GM18907 (cell line): ENCODE measurements at regions not wholly inside any gene's neighbourhood (a gene's known extent, or its start where the extent isn't known, plus 50 kb on each side); places are given as distances from the start of the nearest gene placed in this dataset.
"Not testable (repeated sequence)": the region's sequence is repeated elsewhere in the genome, so short reads cannot be mapped to it uniquely, and the experiment has no call there.

ENCODE experiments used
- ATAC-seq: cut with Tn5 transposase; IDR thresholded peaks from one replicate; pipeline ENCODE4 v1.9.1; 2021; ENCODE audit warnings: mild to moderate bottlenecking, moderate library complexity; ENCODE audit not compliant: unreplicated experiment

DNA sequence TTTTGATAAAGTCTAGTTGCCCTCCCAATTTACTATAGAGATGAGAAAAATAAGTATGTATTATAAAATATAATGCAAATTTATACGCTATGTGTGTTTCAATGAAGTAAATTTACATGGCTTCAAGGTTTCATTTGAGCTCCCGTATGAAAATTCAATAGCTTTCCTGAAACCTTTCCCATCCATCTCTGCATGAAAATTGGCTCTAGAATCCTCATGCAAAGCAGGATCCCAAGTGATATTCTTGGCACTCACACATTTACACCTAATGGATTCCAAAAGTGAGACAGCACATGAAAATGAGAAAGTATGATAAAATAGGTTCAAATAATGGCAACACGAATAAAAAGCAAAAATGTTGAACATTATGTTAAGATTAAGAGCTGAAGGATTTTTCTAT lies 1595.8 kb upstream of the SEL1L start:
- no peak for ATAC-seq

DNA sequence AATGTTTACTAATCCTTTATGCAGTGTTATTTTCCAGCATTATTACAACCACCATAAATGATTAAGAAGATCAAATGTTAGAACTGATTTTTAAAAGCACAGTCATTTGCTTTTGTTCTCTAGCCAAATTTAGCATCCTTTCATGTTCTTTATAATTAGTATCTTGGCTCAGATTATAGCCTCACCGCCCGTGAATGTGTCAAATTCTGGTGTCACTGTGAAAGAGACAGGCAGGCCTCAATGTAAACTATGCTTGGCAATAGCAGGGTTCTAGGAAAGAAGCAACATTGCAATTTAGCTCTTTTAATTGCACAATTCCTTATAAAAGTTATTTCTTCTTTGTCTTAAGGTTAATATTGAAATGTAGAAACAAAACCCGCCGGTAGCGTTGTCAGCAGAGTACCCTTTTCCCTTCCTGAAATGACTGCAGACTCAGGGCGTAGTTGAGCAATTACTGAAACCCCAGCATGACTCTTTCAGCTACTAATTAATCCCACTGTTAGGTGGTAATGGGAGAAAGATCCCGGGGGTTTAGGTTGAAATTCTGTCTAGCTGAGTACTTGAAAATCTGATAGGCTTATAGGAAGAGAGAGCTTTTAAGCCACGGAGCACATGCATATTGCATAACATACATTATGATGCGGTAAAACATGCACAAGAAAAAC lies 1600.5 kb upstream of the SEL1L start:
- no peak for ATAC-seq

DNA sequence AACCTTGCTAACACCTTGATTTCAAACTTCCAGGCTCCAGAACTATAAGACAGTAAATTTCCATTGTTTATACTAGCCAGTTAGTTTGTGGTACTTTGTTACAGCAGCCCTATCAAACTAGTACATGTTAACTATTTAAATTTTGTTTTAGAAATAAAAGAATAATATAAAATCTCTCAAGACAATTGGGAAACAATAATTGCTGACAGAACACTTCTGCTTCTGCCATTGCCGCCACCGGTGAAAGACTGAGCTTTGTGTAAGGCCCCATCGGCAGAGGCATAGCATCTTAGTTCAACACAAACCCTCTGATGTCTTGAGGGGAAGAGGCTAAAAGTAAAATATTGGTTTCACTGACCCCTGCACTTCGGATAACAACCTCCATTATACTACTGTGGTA lies 1607.1 kb upstream of the SEL1L start:
- no peak for ATAC-seq

DNA sequence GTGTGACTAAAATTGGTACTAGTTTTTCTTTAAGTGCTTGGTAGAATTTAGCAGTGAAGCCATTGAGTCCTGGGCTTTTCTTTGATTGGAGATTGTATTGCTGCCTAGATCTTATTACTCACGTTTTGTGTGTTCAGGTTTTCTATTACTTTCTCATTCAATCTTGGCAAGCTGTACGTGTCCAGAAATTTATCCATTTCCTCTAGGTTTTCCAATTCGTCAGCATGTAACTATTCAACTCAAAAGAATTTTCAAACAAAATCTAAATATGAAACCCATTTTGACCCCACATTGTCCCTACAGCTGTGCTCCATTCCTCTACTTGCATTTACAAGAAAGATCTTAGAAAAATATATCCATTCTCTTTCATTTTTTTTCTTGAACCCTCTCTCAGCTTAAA lies 1613.4 kb upstream of the SEL1L start:
- ATAC-seq, result no peak

DNA sequence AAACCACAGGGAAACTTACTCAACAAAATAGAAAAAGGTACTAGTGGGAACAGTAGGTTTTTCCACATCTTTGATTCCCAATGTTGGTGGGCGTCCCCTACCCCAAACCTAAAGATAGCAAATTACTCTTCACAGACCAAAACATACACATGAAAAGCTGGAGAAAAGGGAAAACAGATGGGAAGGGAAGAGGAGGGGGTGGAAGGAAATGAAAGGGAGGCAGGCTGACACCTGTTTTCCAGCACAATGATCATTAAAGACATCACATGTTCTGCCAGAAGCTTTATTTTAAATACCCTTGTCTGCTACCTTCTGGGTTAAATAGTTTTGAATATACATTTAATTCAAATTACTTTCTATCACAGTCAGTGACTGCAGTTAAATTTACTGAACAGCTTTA lies 1617.9 kb upstream of the SEL1L start:
- no peak for ATAC-seq

DNA sequence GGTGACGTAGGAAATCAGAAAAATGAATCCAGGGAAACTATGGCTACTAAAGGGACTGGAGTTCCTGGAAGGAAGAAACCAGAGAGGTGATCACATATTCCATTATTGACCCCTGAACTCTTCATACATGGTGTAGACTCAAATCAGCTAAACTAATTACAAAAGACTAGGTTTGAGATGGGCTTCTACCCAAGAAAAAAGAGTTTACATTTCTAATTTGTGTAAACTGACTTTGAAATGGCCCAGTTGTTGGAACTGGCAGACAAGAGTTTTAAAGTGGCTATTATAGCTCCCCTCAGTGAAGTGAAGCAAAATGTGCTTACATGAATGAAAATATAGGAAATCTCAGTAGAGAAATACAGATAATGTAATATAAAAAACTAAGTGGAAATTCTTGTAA lies 1619.4 kb upstream of the SEL1L start:
- ATAC-seq, result no peak

DNA sequence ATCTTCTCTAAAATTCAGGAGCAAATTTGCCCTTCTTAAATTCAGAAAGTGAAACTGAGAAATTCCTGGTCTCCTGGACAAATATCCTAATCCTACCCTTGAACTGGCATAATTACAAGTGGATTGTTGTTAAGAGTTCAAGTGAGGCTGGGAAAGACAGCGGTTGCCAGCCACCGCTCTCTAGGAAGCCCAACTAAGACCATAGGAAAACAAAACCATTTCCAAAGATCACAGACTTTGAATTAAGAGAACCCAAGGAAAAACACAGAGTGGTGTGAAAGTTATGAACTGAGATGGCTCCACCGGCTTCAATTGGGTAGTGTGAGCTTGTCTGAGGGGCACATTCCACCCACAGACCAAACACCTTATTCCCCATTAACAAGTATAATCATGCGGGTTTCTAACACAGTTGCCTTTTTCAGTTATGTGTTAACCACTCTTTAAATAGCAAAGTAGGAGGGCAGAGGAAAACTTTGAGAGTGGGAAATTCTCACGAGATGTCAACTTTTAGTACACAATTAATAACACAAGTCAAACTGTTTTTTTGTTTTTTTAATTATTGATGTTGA lies 1628.8 kb upstream of the SEL1L start:
- no peak for ATAC-seq

DNA sequence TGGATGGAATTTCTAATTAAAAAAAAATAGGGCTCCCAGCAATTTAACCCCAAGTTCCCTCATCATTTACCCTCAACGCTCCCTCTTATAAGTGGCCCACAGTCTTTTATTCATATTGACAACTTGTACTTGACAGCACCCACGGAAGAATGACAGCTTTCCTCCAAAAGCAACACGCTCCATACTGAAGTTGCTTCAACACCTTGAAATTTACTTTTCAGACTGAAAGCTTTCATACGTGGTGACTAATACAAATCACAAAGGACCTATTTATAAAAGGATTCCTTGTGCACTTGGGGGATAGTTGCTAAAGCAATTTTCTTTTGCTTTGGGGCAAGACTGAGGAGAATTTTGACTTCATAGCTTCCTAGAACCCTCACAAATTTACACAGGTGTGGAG lies 1629.4 kb upstream of the SEL1L start:
- no peak for ATAC-seq

DNA sequence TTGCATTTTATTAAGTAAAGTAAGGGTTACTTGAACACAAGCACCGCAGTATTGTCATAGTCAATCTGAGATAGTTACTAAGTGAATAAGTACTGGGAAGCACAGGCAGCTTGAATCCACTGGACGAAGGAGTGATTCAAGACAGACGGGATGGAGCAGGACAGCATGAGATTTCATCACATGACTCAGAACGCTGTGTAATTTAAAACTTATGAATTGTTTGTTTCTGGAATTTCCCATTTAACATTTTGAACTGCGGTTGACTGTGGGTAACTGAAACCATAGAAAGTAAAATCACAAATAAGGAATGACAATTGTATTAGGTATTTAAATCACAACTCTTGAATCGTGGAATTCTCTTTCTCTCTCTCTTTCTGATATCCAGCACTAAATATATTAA lies 1630.4 kb upstream of the SEL1L start:
- ATAC-seq, result no peak

DNA sequence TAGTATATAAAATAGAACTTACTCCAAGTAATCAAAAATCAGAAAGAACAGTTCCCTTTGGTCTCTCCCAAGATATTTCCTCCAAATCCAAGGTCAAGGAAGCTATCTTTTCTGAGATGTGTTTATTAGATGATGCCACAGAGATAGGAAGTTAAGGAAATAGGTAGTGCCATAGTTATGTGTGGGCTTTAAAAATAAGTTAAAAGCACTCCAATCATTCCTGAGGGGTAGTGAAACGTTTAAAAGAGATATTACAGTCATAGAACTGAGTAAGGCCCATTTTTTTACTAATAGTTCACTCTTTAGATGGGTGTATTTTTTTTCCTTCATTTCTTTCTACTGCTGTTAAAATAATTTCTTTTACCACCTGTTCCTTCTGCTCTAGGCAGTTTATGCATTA lies 1630.9 kb upstream of the SEL1L start:
- no peak for ATAC-seq

DNA sequence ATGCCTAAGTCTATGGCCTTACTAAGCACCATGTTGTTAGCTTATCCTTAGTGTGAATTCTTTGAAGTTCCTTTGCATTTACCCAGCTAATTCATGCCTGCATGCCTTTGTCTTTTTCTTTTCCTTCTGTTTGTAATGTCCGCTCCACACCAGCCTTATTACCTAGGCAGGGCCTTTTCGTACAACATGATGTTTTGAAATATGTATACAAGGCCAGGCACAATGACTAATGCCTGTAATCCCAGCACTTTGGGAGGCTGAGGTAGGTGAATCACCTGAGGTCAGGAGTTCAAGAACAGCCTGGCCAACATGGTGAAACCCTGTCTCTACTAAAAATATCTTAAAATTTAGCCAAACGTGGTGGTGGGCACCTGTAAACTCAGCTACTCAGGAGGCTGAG lies 1636.5 kb upstream of the SEL1L start:
- ATAC-seq, result no peak

DNA sequence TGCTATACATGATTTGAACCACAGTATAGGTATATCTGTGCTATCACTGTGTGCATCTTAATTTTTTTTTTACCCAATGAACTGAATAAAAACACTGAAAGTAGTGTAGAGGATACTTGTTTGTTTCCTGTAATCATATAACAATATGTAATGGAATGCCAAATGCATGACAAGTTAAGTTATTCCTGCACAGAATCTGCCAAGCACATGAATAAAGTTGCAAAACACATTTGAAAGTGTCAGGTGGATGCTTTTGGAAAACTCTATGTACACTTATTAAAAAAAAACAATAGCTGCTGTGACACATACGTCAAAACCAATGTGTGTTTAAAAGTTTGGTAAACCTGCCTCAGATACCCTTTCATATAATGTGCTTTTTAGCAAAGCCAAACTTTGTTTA lies 1638.1 kb upstream of the SEL1L start:
- ATAC-seq, result no peak

DNA sequence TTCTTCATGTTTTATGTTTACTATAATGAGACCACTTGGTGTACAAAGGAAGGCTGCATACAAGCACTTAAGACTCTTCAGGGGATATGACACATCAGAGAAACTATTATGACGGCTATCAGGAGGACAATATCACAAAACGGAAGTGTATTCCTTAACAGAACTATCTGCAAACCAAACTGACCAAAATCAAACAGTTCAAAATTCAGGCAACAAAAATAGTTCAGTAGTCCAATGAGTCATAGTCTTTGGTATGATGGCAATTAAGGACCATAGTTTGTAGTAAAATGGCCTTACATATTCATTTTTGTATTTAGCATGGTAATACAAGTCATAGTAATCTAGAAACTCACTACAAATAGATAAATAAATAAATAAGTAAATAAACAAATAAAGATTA lies 1638.7 kb upstream of the SEL1L start:
- ATAC-seq, result no peak

DNA sequence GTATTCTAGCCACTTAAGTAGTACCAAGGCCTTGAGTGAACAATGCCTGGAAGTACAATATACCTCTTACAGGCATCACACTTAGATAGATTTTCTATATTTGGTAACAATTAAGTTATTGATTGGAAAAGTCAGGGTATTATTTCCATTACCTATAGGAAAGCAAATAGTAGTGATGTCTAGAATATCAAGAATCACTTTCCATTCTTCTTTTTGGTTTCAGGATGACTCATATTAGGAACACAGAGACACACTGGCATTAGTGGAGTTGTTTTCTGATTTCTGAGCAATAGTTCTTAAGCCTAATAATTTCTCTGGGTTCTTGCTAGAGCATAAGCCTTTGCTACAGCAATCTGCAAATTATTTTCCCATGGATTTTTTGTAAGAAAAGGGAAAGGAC lies 1640.0 kb upstream of the SEL1L start:
- no peak for ATAC-seq

DNA sequence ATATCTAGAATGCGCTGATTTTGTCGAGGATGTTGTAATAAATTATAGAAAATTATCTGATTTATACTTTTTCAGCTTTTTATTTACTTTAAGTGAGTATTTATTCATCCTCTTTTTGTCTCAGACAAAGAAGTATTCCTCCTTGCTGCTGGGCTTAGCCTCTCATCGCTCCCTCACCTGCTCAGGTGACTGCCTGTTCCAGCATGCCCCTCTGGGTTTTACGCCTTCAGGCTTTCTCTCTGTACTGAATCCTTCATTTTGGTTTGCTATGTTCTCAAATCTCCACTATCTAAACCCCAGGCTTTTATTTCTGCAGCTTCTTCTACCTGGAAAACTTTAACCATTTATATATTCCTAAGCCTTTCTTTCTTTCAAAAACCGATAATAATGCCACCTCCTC lies 1650.9 kb upstream of the SEL1L start:
- ATAC-seq, result no peak

DNA sequence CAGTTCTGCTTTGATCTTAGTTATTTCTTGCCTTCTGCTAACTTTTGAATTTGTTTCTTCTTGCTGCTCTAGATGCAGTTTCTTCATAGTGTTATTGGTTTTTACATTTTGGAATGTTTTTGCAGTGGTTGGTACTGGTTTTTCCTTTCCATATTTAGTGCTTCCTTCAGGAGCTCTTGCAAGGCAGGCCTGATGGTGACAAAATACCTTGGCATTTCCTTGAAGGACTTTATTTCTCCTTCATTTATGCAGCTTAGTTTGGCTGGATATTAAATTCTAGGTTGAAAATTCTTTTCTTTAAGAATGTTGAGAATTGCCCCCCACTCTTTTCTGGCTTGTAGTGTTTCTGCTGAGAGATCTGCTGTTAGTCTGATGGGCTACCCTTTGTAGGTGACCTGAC lies 1654.7 kb upstream of the SEL1L start:
- ATAC-seq, result not testable (repeated sequence)

DNA sequence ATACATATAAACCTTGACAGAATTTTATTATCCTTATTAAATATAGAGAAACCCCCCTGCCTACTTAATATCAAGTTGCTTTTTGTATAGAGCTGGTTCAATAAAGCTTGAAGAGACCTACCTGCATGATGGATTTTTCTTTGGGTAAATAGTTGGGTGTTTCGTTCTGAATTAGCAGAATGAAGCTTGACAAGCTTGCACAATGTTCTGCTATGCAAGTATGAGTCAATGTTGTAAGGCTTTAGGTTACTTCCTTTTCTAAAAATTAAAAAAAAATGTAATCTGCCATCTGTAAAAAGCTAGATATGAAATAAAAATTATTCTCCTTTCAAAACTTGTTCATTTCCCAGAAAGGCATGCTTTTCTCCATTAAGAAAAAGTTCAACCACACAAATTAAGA lies 1662.6 kb upstream of the SEL1L start:
- no peak for ATAC-seq

DNA sequence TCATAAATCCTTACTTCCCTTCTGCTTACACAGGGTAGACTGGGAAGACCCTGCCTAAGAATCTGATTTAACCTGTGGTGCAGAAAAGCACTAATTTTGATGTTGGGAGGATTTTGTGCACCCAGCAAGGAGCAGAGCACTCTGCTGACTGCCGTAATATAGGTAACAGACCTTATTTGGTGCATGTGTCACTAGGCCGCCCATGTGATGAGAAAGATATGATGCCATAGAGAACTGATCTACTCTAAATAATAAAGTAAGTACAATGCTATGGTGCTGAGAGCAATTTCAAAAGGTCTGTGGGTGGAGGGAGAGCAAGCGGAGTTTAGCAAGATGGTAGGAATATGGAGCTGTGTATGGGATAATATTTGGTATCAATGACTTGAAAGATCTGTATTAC lies 1663.6 kb upstream of the SEL1L start:
- no peak for ATAC-seq

DNA sequence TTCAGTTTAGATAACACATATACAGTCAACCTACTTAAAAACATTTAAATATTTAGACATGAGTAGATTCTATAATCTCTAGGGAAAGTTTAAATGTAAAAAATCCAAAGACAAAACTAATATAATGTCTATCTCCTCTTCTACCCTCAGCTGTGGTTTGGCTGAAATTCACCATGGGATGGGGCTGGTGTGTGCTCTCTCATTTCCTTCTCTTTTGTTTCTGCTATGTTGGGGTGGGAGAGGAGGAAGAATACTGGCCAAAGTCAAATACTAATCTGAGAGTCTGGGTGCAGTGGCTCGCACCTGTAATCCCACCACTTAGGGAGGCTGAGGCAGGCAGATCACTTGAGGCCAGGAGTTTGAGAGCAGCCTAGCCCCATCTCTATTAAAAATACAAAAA lies 1673.9 kb upstream of the SEL1L start:
- no peak for ATAC-seq

DNA sequence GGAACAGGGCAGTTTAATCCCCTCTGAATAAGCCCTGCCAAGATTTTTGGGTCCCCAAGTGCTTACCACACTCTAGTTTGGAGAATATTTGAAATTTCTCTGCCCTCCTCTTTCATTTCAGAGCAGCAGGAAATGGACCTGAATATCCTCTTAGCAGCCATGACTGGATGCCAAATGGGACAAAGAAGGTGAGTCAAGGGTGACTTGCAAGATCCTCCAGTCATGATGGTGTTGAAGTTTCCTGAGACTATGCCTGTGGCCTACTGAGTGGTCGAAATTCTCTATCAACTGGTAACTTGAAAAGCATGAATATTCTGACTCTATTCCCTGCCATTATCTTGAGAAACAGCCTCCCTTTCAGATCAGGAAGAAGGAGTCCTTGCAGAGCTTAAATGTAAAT lies 1674.7 kb upstream of the SEL1L start:
- ATAC-seq, result no peak

DNA sequence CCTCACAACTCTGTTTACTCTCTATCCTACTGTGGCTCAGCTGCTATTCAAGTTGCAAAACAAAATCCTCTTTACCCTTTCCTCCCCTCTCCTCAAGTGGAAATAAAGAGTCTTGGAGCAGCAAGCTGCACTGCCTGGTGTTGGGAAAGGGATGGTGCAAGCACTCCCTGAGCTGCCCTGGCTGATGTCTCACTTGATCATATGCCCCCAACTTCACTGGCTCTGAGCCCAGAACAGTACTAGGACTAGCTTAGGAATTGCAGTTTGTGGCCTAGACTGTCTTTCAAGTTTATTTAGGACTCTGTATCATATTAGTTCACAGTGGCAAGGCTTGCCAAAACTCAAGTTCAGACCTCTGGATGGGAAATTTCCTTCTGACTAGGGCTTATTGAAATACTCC lies 1683.8 kb upstream of the SEL1L start:
- ATAC-seq, result no peak

DNA sequence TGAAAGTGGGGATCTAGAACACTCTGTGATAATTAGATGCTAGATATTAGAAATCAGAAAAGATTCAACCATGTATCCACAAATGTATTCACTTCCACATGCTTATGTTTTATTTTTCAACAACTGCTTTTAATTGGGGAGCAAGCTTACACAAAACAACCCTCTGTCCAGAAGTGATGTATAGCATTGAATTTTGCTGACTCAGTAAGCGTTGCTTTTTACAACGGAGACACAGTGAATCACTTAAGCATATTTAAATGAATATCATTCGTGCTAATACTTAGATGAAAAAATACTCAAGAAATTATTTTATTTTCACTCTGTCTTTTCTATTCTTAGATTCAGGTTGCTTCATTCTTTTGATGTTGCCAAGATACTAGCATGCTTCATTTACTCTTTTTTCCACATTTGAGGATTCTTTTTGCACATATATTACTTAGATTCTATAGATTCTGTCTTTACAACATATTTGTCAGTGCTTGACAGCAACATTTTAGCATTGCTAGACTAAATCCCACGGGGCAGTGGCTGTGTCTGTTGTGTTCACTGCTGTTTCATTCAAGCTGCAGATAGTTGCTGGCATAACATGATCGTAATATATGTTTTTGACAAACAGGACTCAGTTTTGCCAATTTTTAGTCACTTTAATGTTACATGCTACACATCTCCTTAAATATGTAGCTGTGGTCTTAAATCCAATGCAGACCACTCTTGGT lies 1714.4 kb upstream of the SEL1L start:
- ATAC-seq, result no peak

DNA sequence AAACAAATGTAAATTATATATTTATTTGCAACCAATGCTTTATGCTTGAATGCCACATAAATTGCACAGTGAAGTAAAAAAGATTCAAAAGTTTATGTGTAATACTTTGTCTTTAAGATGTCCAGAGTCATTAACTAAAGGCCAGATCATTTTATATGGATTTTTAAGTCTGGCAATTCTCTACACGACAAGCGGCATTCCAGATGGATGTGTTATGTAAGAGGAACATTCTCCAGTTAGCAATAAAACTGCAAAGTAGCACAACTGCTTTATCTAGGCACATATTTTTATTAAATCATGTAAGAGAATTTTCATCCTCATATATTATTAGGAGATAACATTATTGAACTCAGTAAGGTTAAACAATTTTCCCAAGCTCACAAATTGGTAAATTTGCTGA lies 1717.7 kb upstream of the SEL1L start:
- no peak for ATAC-seq
